CD14-positive monocyte (primary cell): ENCODE measurements at regions not wholly inside any gene's neighbourhood (a gene's known extent, or its start where the extent isn't known, plus 50 kb on each side); places are given as distances from the start of the nearest gene placed in this dataset.

ENCODE experiments used
- DNase-seq, 3 donors: peaks; one replicate each; pipeline ENCODE4 v3.0.0-alpha.2; 2011 to 2022
- H2AFZ ChIP-seq: 2 replicates; pipeline ENCODE4 v1.6.0; 2012; ENCODE audit warnings: mild to moderate bottlenecking, low read depth, low read length, inconsistent platforms; ENCODE audit not compliant: insufficient read depth, poor library complexity, severe bottlenecking
- H3K27ac ChIP-seq, 2 donors: 1 replicate in 1 of 2; 2 replicates in 1 of 2; pipeline ENCODE4 v1.5.1; 2012 to 2013; ENCODE audit warnings: low read length in 2 of 2, control low read depth in 1 of 2, inconsistent platforms in 1 of 2, low read depth in 1 of 2, mild to moderate bottlenecking in 1 of 2
- H3K27me3 ChIP-seq, 2 donors: one replicate each; pipeline versions ENCODE4 v1.6.0 to v1.6.1; 2011 to 2013; ENCODE audit warnings: low read length in 2 of 2; ENCODE audit not compliant: control insufficient read depth in 2 of 2, insufficient read depth in 2 of 2
- H3K36me3 ChIP-seq, 2 donors: replicated peaks in 1 of 2; 1 replicate in 1 of 2; 2 replicates in 1 of 2; pipeline versions ENCODE4 v1.5.1 to v1.6.1; 2012 to 2013; ENCODE audit warnings: low read length in 2 of 2, control low read depth in 1 of 2, inconsistent platforms in 1 of 2, mild to moderate bottlenecking in 1 of 2; ENCODE audit not compliant: insufficient read depth in 2 of 2, control insufficient read depth in 1 of 2
- H3K4me1 ChIP-seq, 2 donors: 1 replicate in 1 of 2; 2 replicates in 1 of 2; pipeline versions ENCODE4 v1.5.1 to v1.6.1; 2012 to 2013; ENCODE audit warnings: low read length in 2 of 2, control low read depth in 1 of 2, inconsistent platforms in 1 of 2, mild to moderate bottlenecking in 1 of 2, moderate library complexity in 1 of 2; ENCODE audit not compliant: insufficient read depth in 2 of 2, control insufficient read depth in 1 of 2
- H3K4me2 ChIP-seq: replicated peaks from 2 replicates; pipeline ENCODE3; 2012; ENCODE audit warnings: low read length, moderate library complexity, mild to moderate bottlenecking; ENCODE audit not compliant: poor library complexity, severe bottlenecking; ENCODE audit errors: extremely low read depth
- H3K4me3 ChIP-seq, 3 experiments: fragments of 200-600 bp in 1 of 3; sonication (generic) in 1 of 3; replicated peaks in 1 of 3; 1 replicate in 2 of 3; 2 replicates in 1 of 3; pipeline ENCODE4 v1.5.1; 2011 to 2013; ENCODE audit warnings: low read length in 3 of 3, mild to moderate bottlenecking in 3 of 3, control low read depth in 2 of 3, low read depth in 2 of 3, inconsistent platforms in 1 of 3, moderate library complexity in 1 of 3
- H3K79me2 ChIP-seq: 2 replicates; pipeline ENCODE4 v1.6.0; 2012; ENCODE audit warnings: mild to moderate bottlenecking, control low read depth, inconsistent platforms, low read length, moderate library complexity; ENCODE audit not compliant: insufficient read depth
- H3K9ac ChIP-seq: 2 replicates; pipeline ENCODE4 v1.6.0; 2017; ENCODE audit warnings: low read length, mild to moderate bottlenecking; ENCODE audit not compliant: insufficient read depth, poor library complexity, severe bottlenecking
- H3K9me3 ChIP-seq, 2 donors: replicated peaks in 1 of 2; 1 replicate in 1 of 2; 2 replicates in 1 of 2; pipeline versions ENCODE4 v1.5.1 to v1.6.1; 2012 to 2013; ENCODE audit warnings: low read length in 2 of 2, control low read depth in 1 of 2; ENCODE audit not compliant: control insufficient read depth in 1 of 2, insufficient read depth in 1 of 2
- H4K20me1 ChIP-seq: 2 replicates; pipeline ENCODE4 v1.6.0; 2012; ENCODE audit warnings: mild to moderate bottlenecking, low read length, control low read depth, moderate library complexity; ENCODE audit not compliant: insufficient read depth
- H3K27ac Mint-ChIP-seq, 7 donors: one replicate each; pipeline ENCODE4 v1.8.0; 2020; ENCODE audit warnings: mild to moderate bottlenecking in 7 of 7, mixed read lengths in 7 of 7, moderate library complexity in 6 of 7, inconsistent platforms in 2 of 7
- H3K27me3 Mint-ChIP-seq, 3 donors: one replicate each; pipeline ENCODE4 v1.8.0; 2021 to 2022; ENCODE audit warnings: low read depth in 3 of 3, mild to moderate bottlenecking in 3 of 3, mixed read lengths in 3 of 3, moderate library complexity in 3 of 3, inconsistent platforms in 1 of 3
- H3K36me3 Mint-ChIP-seq, 2 donors: one replicate each; pipeline ENCODE4 v1.8.0; 2020; ENCODE audit warnings: mixed read lengths in 2 of 2, inconsistent platforms in 1 of 2, mild to moderate bottlenecking in 1 of 2
- H3K4me1 Mint-ChIP-seq: one replicate; pipeline ENCODE4 v1.8.0; 2020; ENCODE audit warnings: mild to moderate bottlenecking, mixed read lengths
- H3K4me3 Mint-ChIP-seq, 2 donors: one replicate each; pipeline ENCODE4 v1.8.0; 2020; ENCODE audit warnings: mild to moderate bottlenecking in 2 of 2, mixed read lengths in 2 of 2, moderate library complexity in 1 of 2
- H3K9me3 Mint-ChIP-seq, 7 donors: one replicate each; pipeline ENCODE4 v1.8.0; 2020 to 2022; ENCODE audit warnings: mixed read lengths in 7 of 7, mild to moderate bottlenecking in 6 of 7, moderate library complexity in 6 of 7, inconsistent platforms in 2 of 7
- CTCF ChIP-seq: fragments of 200-600 bp; IDR thresholded peaks from one replicate; pipeline ENCODE4 v1.8.0; 2022; ENCODE audit warnings: antibody characterized with exemption, mild to moderate bottlenecking
- WGBS: methylation state at CpG from one replicate; pipeline ENCODE4 v1.1.5; 2013; ENCODE audit warnings: missing lambda C conversion rate; ENCODE audit not compliant: insufficient coverage; 5-methylcytosine and 5-hydroxymethylcytosine counted together
- intact Hi-C, 2 donors: fragments of 100-400 bp; cut with micrococcal nuclease; formaldehyde crosslinking; loops; one replicate each; pipeline versions ENCODE4 v1.15.0 to v1.15.1; 2023

GRCh38 chr5:91898898-91899297 is 515.8 kb upstream of the ARRDC3 start:
- Histone ChIP-seq H2AFZ (no peak overlapping the region), H3K36me3 (no peaks in the 10 kb centered on the region), H3K27me3 (no peaks in the 10 kb centered on the region), H3K9ac (no peak overlapping the region), H3K4me3 (no peak overlapping the region), H3K4me2 (no peak overlapping the region), H4K20me1 (no peaks in the 10 kb centered on the region), H3K9me3 (peaks cover 0 to 3% of the 10 kb centered on the region in 2 donors), H3K27ac (no peak overlapping the region), H3K4me1 (no peaks in the 10 kb centered on the region), H3K79me2 (no peaks in the 10 kb centered on the region)
- Mint-ChIP-seq H3K4me3 (no peak overlapping the region), H3K27me3 (no peaks in the 10 kb centered on the region), H3K9me3 (peaks cover 0 to 3% (median 0%) of the 10 kb centered on the region in 7 donors), H3K4me1 (no peaks in the 10 kb centered on the region), H3K36me3 (no peaks in the 10 kb centered on the region), H3K27ac (no peak overlapping the region)
- no peak for TF ChIP-seq CTCF
- no peak for DNase-seq
- no CpG with 5 or more reads among the region's 2 CpGs for WGBS
- intact Hi-C loops = no loop called here

- Histone ChIP-seq H3K9ac (no peak overlapping the region), H3K4me3 (no peak overlapping the region), H4K20me1 (no peaks in the 10 kb centered on the region), H2AFZ (no peak overlapping the region), H3K4me1 (no peaks in the 10 kb centered on the region), H3K27me3 (no peaks in the 10 kb centered on the region), H3K4me2 (no peak overlapping the region), H3K27ac (no peak overlapping the region), H3K36me3 (no peaks in the 10 kb centered on the region), H3K79me2 (no peaks in the 10 kb centered on the region), H3K9me3 (no peaks in the 10 kb centered on the region)
- peaks cover 0 to 5% (median 0%) of the 10 kb centered on the region in 7 donors for H3K9me3 Mint-ChIP-seq
- no peaks in the 10 kb centered on the region for H3K36me3 Mint-ChIP-seq
- no peaks in the 10 kb centered on the region for H3K4me1 Mint-ChIP-seq
- WGBS = 82% methylated on average over 4 of the region's 6 CpGs
- H3K27ac Mint-ChIP-seq = no peak overlapping the region
- TF ChIP-seq CTCF = no peak
- no peak for DNase-seq
- no peak overlapping the region for H3K4me3 Mint-ChIP-seq
- intact Hi-C loops = no loop called here
- H3K27me3 Mint-ChIP-seq = no peaks in the 10 kb centered on the region
Observed at GRCh38 chr5:91898019-91898418, 514.9 kb upstream of the ARRDC3 start.
